ENCODE measurements at regions not wholly inside any gene's neighbourhood (a gene's known extent, or its start where the extent isn't known, plus 50 kb on each side); places are given as distances from the start of the nearest gene placed in this dataset.
"Not testable (repeated sequence)": the region's sequence is repeated elsewhere in the genome, so short reads cannot be mapped to it uniquely, and the experiment has no call there.

DNA sequence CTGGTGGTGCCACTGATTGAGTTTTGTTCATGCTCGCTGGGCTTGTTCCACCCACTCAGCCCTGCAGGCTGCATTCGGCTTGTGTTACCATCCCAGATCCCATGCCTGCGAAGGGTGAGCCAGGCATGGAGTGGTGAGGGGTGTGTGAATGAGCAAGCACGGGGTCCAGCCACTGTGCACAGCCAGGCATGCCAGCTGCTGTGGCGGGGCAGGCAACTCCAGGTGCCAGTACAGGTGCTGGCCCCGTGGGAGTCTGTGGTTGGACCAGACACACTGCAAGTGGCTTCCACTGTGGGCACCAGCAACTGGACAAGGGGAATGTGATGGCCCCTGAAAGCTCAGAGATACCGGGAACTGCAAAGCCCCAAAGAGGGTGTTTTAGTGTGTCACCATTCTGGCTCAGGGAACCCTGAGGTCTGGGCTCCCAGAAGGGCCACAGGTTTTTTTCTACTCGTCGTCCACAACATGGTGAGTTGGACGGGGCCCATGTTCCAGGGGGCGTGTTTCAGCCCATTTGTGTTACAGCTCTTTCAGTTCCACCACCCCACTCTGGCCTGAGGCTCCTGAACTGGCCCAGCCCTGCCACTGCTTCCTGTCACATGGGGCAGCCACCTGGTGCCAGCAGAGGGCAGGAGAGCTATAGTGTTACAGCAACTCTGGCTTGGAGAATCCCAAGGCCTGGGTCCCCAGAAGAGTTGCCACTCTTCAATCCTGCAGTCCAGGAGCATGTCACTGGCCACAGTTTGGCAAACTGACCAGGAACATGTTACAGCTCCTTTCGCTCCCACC, 217.0 kb upstream of the OBI1 start:
- DNase-seq (ENCODE audit: low read depth) = no peak

DNA sequence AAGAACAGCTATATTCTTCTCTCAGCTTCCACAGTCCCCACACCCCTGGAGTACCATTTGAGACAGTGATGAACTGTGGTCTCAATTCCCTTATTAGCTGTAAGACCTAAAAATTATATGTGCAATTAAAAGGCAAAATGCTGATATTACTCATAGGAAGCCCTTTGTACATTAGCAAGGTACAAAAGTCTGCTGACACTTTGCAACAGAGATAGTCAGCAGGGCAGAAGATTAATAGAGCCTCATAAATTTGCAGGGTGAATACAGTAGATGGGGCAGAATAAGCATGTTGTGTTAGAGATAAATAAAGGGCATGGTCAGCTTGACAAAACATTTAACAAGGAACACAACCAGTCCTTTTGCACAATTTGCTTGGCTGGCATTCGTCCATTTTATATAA, 210.0 kb upstream of the OBI1 start:
- no peak for DNase-seq (ENCODE audit: low read depth)

- no peak for DNase-seq (ENCODE audit: low read depth)
Measured at GRCh38 chr13:78867655-78868054, 208.7 kb upstream of the OBI1 start.

DNA sequence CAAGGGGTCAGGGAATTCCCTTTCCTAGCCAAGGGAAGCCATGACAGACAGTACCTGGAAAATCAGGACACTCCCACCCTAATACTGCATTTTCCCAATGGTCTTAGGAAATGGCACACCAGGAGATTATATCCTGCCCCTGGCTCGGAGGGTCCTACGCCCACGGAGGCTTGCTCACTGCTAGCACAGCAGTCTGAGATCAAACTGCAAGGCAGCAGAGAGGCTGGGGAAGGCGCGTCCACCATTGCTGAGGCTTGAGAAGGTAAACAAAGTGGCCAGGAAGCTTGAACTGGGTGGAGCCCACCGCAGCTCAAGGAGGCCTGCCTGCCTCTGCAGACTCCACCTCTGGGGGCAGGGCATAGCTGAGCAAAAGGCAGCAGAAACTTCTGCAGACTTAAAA, 207.1 kb upstream of the OBI1 start:
- not testable (repeated sequence) for DNase-seq (ENCODE audit: low read depth)

DNA sequence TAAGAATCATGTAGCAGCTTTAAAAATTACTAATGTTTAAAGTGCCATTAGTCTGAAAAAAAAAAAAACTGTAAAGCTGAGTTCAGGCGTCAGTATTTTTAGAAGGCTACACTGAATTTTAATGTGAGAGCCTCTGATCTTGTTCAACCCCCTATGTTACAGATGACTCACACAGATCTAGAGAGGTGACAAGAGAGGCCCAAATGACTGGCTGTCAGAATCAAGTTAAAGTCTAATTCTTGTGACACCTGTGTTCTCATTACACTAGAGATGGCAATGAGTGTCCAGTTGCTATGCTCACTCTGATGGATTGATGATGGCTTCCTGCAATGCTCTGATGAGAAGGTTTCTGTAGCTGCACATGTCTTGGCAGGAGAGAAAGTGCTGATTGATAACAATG, 203.5 kb upstream of the OBI1 start:
- DNase-seq (ENCODE audit: low read depth) = no peak

GRCh38 chr13:78852709-78853108, 193.8 kb upstream of the OBI1 start:
- no peak for DNase-seq (ENCODE audit: low read depth)

DNA sequence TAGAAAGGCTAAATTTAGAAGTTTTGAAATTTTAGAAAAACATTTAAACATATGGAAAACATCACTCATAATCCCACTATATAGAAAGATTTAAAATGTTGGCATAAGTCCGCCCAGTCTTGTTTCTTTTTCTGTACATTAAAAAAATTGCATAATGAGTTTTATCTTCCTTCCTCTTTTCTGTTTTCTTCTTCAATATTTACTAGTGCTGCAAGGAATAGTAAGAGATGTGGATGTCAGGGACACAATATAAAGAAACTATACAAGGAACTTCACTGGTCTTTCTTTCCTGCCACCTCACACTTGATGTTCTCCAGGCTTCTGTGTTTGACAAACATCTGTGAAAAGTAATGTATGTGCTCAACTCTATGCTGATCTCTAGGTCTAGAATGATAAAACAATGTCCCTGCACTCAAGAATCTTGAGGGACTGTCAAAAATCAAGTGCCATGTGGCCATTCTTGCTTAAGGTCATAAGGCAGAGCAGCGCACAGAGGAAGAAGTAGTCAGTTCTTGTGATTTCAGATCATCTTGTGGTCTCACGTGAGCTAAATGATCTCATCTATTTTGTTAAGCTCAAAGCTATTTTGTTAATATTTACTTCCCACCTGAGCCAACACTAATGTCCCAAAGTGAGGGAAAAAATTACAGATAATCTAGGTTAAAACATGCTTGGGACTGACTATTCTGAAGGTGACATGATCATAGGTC, 186.9 kb upstream of the OBI1 start:
- no peak for DNase-seq (ENCODE audit: low read depth)

- no peak for DNase-seq (ENCODE audit: low read depth)
Measured at GRCh38 chr13:78844106-78844505, 185.2 kb upstream of the OBI1 start.

DNA sequence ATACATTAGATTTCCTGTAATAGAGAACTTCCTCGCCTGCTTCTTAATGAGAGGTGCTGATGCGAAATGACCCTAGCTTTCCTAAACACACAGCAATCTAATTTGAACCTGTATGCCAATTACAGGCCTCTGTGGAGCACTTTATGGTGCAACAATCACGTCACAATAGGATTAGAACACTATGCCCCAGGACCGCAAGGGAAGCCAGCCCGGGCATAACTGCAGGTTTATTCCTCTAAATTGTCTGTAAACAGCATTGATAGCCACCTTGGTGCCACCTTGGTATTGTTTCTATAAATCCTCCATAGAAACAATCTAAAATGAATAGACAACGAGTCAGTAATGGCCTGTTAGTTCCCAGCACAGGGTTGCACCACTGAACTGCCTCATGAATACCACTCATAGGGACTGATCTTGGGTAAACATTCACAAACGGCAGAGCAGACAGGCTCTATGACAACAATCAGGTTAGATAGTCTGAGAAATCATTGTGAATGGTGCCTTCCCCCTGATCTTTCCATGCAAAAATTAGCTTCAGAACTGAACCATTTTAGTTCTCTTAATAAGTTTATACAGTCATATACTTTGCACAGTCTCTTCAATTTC, 182.5 kb upstream of the OBI1 start:
- no peak for DNase-seq (ENCODE audit: low read depth)

- no peak for DNase-seq (ENCODE audit: low read depth)
Measured at GRCh38 chr13:78836238-78836784, 177.4 kb upstream of the OBI1 start.

DNA sequence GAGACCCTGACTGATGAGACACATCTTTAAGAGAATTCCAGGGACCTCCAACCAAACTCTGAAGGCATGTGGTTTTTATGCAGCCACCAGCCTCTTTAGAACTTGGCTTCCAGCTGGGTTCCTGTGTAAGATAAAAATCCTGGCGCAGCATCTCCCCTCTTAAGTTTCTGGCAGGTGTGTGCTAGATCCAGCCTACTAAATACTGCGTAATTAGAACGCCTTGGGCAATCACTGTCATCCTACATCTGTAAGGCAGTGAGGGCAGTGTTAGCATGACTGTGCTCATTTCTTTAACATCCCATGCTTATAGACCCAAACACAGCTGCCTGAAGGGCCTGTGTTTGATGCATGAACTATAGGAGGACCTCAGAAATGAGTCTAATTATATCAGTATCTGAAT, 173.5 kb upstream of the OBI1 start:
- DNase-seq (ENCODE audit: low read depth) = no peak

DNA sequence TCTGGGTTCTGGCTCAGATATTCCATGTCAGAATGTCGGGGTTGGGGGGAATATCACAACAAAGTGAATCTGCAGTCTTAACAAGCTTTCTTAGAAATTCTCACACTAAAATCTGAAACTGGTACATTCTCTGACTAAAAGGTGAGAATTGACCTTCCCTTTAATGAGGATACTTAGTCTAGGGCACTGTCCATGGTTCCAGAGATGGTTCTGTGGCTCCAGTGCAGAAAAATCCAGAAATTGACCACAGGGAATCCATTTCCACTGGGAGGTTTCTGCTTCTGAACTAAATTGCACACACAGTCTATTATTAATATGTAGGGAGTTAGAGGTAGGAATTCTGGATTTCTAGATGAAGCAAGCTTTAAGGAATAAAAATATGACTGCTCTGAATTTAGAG, 171.6 kb upstream of the OBI1 start:
- no peak for DNase-seq (ENCODE audit: low read depth)

DNA sequence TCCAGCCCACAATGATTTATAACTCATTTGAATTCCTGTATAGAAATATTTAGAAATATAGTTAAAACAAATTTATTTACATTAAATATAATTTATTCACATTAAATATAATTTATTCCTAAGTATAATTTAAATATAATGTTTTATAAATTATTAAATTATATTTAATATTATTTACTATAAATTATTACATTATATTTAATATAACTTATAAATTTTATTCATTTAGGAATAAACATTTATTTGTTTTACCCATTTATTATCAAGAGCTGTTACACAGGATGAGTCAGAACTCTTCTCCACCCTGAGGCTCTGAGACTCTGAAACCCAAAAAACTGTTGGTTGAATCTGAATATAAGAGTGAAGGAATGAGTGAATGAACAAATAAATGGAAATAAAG, 170.9 kb upstream of the OBI1 start:
- no peak for DNase-seq (ENCODE audit: low read depth)

GRCh38 chr13:78827471-78827870, 168.5 kb upstream of the OBI1 start:
- no peak for DNase-seq (ENCODE audit: low read depth)

GRCh38 chr13:78826936-78827335, 168.0 kb upstream of the OBI1 start:
- DNase-seq (ENCODE audit: low read depth) = no peak

DNA sequence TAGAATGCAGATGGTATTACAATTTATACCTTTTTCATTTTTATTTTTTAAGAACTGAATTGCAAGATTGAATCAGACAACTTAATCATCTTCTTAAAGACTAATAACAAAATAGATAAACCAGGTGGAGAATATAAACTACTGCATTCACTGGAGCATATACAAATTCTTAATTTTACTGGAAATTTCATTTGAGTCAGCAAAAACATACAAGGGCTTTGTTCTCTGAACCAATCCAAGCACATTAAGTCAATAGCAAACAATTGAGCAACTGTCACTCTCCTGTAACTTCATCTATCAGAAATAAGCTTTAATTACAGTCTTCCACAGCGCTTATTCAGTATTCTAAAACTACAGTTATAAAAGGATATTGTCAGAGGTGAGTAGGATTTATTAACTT, 167.4 kb upstream of the OBI1 start:
- no peak for DNase-seq (ENCODE audit: low read depth)

- no peak for DNase-seq (ENCODE audit: low read depth)
Measured at GRCh38 chr13:78820541-78820940, 161.6 kb upstream of the OBI1 start.

DNA sequence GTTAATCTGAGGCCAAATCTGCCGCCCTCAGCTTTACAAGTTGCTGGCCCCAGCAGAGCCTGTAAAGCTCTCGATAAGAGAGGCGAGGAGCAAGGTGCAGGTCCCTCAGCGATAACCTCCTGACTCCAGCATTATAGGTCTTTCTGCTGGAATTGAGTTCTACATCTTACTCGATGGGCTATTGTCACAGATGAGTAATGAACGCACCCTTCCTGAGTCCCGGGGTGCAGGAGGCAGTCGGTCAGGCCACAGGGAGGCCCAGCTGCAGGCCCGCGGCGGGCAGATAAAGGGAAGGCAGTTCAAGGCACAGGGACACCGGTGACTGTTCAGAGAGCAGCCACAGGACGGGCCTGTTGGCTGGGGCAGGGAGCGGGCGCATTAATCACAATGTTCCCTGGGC, 157.6 kb upstream of the OBI1 start:
- no peak for DNase-seq (ENCODE audit: low read depth)

GRCh38 chr13:78816154-78816553, 157.2 kb upstream of the OBI1 start:
- DNase-seq (ENCODE audit: low read depth) = no peak

- no peak for DNase-seq (ENCODE audit: low read depth)
Measured at GRCh38 chr13:78806457-78806856, 147.5 kb upstream of the OBI1 start.

GRCh38 chr13:78802912-78803311, 144.0 kb upstream of the OBI1 start:
- no peak for DNase-seq (ENCODE audit: low read depth)

DNA sequence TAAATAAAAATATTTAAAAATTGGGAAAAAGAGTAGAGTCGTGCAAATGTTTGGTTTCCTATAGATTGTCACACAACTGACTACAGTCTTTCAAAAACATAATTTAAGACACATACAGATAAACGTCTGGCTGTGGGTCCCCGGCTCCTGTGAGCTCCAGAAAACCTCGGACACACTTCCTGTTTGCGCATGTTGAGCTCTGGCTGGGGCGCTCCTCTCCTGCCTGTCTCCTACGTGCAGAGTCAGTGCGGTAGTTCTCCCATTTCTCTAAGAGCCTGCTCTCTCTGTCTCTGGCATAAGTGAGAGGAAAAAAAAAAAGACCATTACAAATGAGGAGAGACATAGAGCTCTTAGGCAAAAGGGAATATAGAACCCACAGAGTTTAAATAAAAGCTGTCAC, 128.2 kb upstream of the OBI1 start:
- no peak for DNase-seq (ENCODE audit: low read depth)

- no peak for DNase-seq (ENCODE audit: low read depth)
Measured at GRCh38 chr13:78786459-78786858, 127.5 kb upstream of the OBI1 start.
